Activated T-cell treated with anti-CD3 and anti-CD28 coated beads for 1 hour (primary cell): ENCODE measurements at regions not wholly inside any gene's neighbourhood (a gene's known extent, or its start where the extent isn't known, plus 50 kb on each side); places are given as distances from the start of the nearest gene placed in this dataset.

Source experiments
- DNase-seq: peaks from one replicate; pipeline ENCODE4 v3.0.0-alpha.2; 2020; ENCODE audit warnings: low read depth

DNA sequence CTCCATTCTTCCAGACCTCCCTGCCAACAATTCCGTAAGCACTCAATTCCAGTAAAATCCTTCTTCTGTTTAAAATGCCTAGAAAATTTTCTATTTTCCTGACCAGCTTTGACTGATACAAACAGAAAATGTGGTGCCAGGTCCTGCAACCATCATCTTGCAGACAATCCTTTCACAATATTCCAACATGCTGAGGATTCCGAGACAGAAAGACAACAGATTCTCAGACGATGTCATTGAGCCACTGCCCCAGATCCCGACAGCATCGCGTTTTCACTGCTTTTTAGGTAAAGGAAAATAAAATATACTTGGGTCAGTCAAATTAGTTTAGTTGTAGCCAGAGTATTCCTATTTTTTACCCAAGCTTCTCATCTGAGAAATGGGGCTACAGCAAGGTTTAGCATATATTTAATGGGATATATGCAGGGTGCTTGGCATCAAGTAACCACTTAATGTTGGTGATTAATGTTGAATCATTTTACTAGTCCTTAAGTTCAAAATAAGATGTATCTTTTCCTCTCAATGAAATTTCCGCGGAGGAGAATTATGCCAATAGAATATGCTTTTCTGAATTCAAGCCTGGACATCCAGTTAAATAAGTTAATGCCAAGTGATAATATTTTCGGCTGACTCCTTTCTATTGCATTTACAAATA, 866.6 kb downstream of the SLC4A3 start:
- DNase-seq: no peak

DNA sequence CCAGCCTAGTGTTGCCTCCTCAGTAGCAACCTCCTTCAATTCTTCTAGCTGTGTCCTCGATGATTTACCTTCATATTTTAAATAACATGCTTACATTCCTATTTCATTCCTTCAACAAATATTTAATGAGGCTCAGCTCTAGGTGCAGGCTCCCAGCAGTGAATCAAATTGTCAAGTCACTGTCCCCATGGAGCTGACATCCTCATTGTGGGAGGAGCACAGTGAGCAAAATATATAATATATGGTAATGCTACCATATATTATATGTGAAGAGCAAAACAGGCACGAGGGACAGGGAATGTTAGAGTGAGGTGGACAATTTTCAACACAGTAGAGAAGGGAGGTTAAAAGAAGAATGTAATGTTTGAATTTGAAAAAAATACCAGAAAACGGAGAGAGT, 869.1 kb downstream of the SLC4A3 start:
- no peak for DNase-seq

DNA sequence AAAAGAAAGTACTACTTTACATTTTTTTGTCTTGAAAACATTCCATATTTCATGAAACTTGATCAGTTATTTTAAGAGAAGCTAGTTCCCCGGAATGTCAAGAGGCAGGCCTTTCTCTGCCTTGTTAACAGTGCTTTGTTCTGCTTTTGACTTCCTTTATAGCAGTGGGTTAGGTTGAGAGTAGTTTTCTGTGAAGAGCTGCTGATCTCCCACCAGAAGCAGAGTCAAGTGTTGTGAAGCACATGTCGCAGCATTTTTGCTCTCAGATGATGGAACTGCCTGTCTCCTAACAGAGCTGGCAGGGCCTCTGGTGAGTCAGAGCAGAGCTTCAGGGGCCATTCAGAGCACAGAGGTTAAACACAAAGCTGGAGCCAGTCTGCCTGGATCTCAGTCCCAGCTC, 871.8 kb downstream of the SLC4A3 start:
- no peak for DNase-seq

DNA sequence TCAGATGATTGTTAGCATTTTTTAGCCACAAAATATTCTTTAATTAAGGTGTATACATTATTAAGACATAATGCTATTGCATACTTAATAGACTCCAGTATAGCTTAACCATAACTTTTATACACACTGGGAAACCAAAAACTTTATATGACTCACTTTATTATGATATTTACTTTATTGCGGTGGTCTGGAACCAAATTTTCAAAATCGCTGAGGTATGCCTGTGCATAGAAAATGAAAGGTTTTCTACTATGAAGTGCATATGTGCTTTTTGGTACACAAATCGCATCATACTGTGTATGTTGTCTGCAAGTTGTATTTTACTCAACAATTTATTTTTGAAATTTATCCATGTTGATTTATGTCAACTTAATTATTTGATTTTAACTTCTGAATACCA, 875.1 kb downstream of the SLC4A3 start:
- no peak for DNase-seq

DNA sequence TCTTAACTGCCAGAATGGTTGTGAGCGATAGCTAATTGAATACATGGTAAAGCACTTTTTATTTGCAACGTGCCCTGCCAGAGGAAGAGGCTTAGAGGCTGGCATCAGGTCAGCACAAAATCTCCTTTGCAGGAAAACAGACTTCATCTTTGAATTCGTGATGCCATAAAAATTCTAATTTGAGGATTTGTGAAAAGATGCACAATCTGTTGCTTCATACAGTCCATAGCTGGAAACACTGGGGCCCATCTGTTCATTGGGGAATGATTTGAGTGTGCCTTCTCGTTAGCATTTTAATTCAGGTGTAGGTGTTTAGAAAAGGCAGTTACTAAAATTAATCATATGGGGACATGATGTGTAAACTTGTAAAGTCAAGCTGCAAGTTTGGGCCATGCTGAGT, 876.0 kb downstream of the SLC4A3 start:
- DNase-seq: no peak

DNA sequence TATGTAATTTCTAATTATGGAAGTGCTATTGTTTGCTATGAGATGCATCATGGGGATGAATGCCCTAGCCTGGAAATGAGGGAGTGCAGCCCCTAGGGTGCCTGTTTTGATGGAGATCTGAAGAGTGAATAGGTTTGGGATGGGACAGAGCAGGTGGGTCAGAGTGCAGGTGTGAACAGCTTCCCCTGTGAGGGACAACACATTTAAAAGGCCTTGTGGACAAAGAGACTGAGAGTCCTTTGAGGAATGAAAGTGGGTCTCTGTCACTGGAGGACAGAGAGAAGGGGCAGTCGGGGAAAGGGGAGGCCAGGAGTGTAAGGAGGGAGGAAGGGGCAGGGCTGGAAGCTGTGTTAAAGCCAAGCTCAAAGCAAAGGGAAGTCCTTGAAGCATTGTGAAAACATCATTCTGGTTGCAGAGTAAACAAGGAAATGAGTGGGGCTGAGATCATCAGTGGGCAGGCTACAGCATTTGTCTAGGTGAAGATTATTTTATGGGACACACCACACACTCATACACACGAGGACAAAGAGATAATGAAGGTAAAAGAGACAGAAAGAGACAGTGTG, 877.6 kb downstream of the SLC4A3 start:
- no peak for DNase-seq

DNA sequence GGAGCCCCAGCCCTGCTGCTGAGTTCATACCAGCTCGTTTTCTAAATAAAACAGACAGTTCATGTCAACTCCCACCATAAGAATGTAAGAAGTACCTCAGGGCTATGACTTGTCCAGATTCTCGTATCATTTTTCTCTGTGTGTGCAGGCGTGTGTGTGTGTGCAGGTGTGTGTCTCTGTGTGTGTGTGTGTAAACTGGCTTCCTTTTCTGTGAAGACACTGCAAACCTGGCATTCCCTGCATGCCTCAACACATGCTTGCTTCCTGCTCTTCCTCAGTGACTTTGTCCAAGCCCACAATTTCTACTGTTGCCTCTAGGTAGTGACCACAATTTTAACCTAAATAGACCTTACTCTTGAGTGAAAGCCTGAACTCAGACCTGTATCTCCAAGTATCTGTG, 879.0 kb downstream of the SLC4A3 start:
- no peak for DNase-seq

DNA sequence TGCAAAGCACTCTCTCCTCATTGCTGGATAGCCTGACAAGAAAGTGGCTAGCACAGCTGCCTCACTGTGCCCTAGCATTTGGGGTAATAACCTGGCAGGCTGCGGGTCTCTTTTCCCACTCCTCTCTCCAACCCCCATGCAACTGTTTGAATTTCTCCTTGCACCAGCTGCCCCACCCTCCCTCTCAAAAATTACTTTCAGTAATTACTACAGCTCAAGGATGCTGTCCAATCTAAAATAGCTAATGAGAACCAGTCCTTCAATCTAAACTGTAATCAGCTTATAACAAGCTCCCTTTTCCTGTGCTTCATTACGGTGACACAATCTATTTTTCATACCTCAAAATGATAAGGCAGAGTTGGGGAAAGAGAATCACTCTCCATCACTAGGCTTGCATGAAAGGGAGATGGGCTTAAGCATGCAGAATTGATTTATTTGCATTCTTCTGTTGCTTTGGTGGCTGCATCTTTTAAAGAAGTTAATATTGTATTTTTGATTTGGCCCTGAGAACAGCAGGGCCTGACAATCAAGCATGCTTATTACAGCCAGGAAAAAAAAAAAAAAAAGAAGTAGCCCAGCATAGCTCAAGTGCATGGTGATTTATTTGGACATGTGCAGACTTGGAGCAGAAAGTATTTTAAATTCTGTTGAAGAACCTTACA, 881.8 kb downstream of the SLC4A3 start:
- no peak for DNase-seq

DNA sequence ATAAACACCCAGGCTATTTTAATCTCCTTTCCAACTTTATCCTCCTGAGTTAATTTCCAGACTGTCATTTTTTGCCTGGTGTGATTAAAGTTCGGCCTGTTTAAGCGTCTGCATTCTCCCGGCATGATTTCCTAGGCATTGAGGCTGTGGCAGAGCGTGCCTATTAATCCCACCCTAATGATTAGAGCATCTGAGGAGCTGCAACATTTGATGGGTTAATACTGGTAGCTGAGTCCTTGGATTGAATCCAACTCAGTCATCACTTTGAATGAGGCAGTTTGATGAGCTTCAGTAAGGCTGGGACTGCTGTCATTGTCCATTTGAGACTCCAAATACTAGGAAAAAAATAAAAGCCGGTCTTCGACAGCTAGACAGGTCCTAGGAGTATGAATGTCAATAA, 882.5 kb downstream of the SLC4A3 start:
- no peak for DNase-seq

DNA sequence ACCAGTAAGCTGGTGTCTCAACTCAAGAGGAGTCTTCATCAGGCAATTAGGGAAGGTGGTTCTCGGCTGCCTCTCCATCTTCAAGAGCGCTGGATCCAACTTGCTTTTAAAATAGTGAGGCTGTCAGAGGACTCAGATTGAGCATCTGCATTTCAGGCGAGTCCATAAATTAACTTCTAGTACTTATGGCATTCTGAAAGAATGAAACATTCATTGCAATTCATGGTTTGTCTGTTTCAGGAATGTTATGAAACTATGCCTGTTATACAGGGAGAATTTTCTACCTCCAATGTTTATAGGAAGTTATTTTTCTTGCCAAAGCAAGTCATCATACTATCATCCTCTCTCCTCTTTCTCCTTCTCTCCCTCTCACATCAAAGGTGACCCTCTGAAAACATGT, 883.2 kb downstream of the SLC4A3 start:
- no peak for DNase-seq

DNA sequence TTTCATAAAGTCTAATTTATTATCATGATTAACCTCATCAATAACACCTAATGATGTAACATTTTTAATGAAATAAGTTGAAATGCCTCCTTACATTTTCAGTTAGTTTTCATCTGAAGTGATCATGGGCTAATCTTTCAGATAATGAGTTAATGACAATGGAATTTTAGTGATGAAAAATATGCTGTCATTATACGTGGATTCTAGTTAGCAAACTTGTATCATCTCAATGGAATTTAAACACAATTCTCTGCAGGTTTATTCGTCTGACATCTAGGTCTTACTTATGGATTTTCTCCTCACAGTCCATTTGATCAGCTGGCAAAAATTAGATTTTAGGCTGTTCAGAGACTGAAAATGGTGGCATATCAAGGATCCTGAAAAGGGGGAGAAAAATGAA, 885.0 kb downstream of the SLC4A3 start:
- no peak for DNase-seq

DNA sequence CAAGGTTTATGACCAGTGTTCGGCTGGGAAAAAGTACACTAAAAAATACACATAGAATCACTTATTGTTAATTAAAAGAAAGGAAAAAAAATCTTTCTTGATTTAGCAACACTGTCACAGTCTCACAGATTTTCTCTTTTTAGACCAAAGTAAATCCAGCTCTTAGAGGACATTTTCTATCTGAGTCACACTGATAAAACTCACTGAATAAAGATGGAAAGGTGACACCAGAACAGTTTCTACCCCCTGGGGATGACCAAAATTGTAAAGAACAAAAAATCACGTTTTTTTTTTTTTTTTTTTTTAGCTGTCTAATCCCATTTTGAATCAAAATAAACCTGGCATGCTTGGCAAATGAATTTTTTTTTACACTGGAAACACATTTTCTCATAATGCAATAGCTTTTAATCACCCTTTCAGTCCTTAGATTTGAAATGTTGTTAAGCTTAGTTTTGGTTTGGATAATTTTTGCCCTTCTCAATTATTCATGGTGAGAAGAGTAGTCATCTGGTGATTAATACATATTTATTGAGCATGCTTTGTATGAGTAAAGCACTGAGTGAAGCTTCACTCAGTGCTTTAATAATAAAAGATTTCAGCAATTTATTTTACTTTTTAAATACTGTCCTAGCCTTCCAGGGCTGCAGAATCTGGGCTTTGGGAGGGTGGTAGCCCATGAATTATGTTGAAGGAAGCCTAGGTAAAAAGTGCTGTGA, 886.3 kb downstream of the SLC4A3 start:
- DNase-seq: no peak

DNA sequence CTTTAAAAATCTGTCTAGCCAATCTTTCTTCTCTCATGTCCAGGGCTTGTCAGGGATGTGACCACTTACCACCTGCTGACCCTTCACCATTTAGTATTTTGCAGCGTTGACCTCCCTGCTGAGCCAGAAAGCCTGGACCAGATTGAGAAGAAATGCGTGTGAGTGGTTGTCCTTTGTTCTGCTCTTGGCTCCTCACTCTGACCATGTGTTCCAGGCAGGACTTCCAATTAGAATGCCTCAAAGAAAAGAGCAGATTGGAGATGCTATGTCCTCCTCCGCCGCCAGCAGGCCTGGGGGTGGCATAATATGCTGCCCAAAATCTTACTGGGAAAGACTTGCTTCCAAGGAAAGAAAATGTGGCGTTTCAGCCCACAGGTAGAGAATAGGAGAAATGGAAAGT, 894.1 kb downstream of the SLC4A3 start:
- DNase-seq: no peak

DNA sequence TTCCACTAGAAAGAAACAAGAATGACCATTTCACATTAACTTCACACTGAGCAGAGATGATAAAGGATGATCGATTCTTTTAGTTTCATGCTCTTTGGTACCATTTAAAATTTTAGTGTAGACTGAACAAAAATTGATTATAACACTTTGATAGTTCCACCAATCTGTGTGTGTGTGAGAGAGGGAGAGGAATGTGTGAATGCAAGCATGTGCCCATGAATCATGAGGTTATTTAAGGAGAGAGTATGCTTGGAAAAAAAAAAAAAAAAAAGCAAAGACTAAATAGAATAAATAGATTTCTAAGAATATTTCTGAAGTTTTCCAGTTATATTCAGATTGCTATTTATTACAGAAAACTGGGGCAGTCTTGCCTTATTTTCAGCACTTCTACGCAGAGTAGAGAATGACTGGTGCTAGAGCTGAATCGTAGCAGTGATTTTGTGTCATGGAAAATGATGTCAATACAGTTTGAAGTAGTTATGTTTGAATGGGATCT, 900.8 kb downstream of the SLC4A3 start:
- DNase-seq: no peak

DNA sequence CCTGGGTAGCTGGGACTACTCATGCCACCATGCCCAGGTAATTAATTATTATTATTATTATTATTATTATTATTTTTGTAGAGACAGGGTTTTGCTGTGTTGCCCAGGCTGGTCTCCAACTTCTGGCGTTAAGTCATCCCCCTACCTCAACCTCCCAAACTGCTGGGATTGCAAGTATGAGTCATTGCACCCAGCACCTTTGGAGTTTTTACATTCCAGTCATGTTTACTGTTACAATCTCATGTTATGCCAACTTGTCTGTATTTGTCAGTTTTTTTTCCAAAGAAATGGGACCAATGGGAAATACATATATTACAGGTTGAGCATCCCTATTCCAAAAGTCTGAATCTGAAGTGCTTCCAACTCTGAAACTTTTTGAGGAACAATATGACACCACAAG, 903.8 kb downstream of the SLC4A3 start:
- DNase-seq: no peak

DNA sequence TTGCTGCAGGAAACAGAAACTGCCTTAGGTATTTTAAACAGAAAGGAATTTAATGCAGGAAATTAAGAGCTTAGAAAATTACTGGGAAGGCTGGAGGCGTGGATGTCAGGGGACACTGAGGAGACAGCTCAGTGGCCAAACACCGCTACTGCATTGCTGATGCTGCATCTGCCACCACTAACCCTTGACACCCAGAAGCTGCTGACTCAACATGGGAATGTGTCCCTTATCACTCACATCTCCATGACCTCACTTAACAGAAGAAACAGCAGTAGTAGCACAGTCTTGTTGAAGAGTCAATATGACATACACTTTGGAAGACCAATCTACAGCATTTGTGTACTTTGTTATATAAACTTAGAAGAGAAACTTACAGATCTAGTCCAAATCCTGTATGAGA, 906.1 kb downstream of the SLC4A3 start:
- no peak for DNase-seq

DNA sequence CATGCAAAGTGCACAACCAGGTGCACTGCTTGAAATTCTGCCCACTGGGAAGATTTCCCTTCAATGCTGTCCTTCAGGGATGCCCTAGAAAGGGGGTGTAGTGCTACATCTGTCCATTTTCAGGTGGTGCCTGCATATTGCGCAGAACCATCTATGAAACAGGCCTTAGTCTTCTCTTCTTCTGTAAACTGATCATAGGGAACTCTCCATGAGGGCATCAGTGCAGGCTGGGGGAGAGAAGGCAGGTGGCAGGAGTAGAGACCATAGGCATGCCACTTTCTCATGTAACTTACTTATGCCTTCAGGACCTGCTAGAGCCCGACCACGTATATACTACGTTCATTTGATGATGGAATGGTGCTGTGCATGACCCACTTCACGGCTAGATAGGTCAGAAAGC, 912.1 kb downstream of the SLC4A3 start:
- DNase-seq: no peak

DNA sequence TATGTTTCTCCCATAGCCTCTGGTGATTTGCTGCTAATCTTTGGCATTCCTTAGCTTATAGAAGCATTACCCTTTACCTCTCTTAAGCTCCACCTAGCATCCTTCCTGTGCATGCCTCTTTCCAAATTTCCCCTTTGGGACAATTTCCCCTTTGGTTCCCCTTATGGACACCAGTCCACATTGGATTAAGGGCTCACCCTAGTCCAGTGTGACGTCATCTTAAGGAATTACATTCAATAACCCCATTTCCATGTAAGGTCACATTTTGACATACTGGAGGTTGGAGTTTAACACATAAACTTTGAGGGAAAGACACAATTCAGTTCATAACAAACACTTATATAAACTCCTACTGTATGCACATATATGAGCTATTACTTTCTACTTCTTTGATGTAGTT, 916.6 kb downstream of the SLC4A3 start:
- no peak for DNase-seq

DNA sequence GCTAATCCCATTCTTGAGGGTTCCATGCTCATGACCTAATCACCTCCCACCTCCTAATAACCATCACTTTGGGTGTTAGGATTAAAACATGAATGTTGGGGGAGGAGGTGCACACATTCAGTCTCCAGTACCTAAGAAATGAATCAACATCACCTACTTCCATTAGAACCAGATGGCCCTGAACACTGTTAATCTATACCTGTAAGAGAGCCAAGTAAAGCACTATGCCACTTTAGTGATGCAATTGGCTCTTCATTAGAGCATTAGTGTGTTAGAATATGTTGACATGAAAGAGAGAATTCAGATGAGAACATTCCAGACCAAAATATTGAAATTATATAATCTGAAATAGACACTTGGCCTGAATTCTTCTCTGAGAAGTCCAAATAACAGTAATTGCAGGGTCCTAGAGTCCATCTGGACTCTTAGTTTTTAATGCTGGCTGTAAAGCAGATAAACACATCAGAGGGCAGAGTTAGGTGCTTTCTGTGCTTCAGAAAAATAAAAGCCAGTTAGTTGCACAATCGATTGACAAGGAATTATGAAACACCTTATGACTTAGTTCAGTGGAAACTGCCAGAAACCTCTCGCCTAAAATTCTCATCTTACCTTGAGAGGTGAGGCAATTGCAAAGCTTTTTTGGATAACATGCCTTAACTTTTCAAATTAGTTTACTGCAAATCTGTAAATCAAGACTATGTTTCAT, 923.7 kb downstream of the SLC4A3 start:
- no peak for DNase-seq

DNA sequence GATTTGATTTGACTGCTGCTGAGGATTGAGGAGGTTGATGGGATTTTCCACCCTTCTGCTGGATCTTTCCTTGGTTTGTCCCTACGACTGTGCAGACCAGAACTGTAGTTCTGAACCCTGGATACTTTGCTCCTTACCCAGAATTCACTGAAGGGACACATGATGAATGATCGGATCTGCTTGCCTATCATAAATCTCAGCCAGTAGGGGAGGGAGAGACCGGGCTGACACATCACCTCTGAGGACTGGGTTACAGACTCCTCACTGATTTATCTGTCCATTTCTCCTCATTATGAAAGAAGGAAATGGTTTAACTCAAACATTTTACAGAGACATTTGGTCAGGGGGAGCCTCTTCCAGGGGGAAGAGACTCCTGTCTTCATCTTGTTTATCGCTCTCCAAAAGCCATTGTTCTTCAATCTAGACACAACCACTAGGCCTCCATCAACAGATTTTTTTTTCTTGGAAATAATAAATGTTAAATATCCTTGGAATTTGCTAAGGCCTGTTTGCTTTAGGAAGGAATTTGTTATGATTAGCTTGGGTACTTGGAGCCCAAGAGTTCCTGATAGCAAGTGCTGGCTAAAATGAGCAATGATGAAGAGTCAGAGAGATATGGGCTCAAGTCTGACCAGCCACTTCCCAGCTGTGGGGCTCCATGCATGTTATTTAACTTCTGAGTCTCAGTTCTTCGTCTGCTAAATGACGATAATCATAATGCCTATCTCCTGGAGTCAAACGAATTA, 925.5 kb downstream of the SLC4A3 start:
- DNase-seq: no peak

DNA sequence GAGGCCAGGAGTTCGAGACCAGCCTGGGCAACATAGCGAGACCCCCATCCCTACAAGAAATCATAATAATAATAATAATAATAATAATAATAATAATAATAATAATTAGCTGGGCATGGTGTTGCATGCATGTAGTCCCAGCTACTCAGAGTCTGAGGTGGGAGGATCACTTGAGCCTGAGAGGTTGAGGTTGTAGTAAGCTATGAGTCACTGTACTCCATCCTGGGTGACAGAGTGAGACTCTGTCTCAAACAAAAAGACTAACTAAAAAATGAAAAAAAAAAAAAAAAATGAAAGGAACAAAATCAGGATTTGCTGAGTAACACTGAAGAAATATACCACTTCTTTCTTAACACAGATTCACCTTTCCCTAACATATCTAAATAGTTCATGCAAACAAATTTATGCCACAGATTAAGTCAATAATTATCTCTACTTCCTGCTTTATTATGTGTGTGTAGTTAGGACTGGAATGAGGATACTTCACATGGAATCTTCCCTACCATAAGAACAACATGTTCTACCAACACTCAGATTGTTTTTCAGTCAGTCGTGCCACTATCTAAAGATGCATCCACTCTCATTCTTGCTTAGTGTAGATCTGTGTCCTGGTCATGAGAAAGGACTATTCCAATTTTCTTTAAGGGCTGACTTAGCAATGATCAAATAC, 928.7 kb downstream of the SLC4A3 start:
- DNase-seq: no peak
